A549 (cell line): ENCODE measurements at regions not wholly inside any gene's neighbourhood (a gene's known extent, or its start where the extent isn't known, plus 50 kb on each side); places are given as distances from the start of the nearest gene placed in this dataset.

Experiments used
- CBX2 ChIP-seq: fragments of 200-600 bp; sonication (generic); IDR thresholded peaks from 2 replicates; pipeline ENCODE4 v1.6.1; 2016; ENCODE audit warnings: low read depth, mild to moderate bottlenecking, borderline replicate concordance
- CTCF ChIP-seq: fragments of >200 bp; sonication (Bioruptor Twin); formaldehyde crosslinking; IDR thresholded peaks from 3 replicates; pipeline ENCODE4 v1.5.1; 2016
- ELK1 ChIP-seq: fragments of 150-350 bp; IDR thresholded peaks from 2 replicates; pipeline ENCODE4 v1.6.1; 2014; ENCODE audit warnings: low read depth, mild to moderate bottlenecking, low read length
- JUN ChIP-seq, 2 experiments: fragments of >200 bp; sonication (Bioruptor Twin); formaldehyde crosslinking; IDR thresholded peaks; 2 replicates in 1 of 2; 3 replicates in 1 of 2; pipeline ENCODE4 v1.6.1; 2016 to 2017
- KDM1A ChIP-seq: fragments of 200-600 bp; sonication (generic); IDR thresholded peaks from 2 replicates; pipeline ENCODE4 v1.6.1; 2016; ENCODE audit warnings: low read depth, mild to moderate bottlenecking
- POLR2A ChIP-seq: IDR thresholded peaks from 2 replicates; pipeline ENCODE4 v1.6.1; 2012; ENCODE audit warnings: mild to moderate bottlenecking, low read length
- RAD21 ChIP-seq, 2 experiments: fragments of >200 bp in 1 of 2; sonication (Bioruptor Twin) in 1 of 2; formaldehyde crosslinking in 1 of 2; IDR thresholded peaks in 1 of 2; conservative IDR thresholded peaks in 1 of 2; 2 replicates in 1 of 2; 3 replicates in 1 of 2; pipeline ENCODE4 v1.6.1; 2012 to 2018; ENCODE audit warnings: inconsistent platforms in 1 of 2

GRCh38 chr22:49237703-49238102 lies 590.0 kb downstream of the BRD1 start:
- TF ChIP-seq KDM1A (no peak), CTCF (no peak), ELK1 (no peak), POLR2A (no peak), RAD21 (conservative IDR thresholded peaks at IDR 0.05 in 1 of 2, IDR thresholded peaks at IDR 0.05 in 1 of 2) (no peak), JUN (IDR thresholded peaks at IDR 0.05) (no peak), CBX2 (no peak)
